ENCODE measurements at regions not wholly inside any gene's neighbourhood (a gene's known extent, or its start where the extent isn't known, plus 50 kb on each side); places are given as distances from the start of the nearest gene placed in this dataset.

DNA sequence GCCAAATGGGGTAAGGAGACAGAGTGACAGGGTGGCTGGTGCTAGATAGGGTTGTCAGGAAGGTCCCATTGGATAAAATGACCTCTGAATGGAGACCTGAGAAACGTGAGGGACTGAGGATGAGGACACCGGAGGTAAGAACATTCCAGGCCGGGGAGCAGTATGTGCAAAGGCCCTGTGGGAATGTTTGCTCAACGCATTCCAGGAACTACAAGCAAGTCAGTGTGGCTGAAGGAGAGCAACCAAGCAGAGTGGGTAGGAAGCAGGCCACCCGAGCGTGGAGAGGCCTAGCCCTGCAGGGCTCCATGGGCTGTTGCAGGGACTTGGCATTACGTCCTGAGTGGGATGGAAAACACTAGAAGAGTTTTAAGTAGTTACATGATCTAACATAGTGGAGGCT, 185.6 kb downstream of the ZBTB18 start:
- TF ChIP-seq, protein P1, sequence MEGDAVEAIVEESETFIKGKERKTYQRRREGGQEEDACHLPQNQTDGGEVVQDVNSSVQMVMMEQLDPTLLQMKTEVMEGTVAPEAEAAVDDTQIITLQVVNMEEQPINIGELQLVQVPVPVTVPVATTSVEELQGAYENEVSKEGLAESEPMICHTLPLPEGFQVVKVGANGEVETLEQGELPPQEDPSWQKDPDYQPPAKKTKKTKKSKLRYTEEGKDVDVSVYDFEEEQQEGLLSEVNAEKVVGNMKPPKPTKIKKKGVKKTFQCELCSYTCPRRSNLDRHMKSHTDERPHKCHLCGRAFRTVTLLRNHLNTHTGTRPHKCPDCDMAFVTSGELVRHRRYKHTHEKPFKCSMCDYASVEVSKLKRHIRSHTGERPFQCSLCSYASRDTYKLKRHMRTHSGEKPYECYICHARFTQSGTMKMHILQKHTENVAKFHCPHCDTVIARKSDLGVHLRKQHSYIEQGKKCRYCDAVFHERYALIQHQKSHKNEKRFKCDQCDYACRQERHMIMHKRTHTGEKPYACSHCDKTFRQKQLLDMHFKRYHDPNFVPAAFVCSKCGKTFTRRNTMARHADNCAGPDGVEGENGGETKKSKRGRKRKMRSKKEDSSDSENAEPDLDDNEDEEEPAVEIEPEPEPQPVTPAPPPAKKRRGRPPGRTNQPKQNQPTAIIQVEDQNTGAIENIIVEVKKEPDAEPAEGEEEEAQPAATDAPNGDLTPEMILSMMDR (IDR thresholded peaks at IDR 0.05; ENCODE audit: low read depth, low read length, missing input control) = no peak
- TF ChIP-seq YY1 (IDR thresholded peaks at IDR 0.05) = no peak
- TF ChIP-seq, protein P2, sequence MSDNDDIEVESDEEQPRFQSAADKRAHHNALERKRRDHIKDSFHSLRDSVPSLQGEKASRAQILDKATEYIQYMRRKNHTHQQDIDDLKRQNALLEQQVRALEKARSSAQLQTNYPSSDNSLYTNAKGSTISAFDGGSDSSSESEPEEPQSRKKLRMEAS (IDR thresholded peaks at IDR 0.05) = no peak
- no peak for TF ChIP-seq SP1 (IDR thresholded peaks at IDR 0.05)
- TF ChIP-seq, protein P3, sequence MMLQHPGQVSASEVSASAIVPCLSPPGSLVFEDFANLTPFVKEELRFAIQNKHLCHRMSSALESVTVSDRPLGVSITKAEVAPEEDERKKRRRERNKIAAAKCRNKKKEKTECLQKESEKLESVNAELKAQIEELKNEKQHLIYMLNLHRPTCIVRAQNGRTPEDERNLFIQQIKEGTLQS (IDR thresholded peaks at IDR 0.05) = no peak
- no peak for TF ChIP-seq TAF1 (conservative IDR thresholded peaks at IDR 0.05)
- TF ChIP-seq, protein P4, sequence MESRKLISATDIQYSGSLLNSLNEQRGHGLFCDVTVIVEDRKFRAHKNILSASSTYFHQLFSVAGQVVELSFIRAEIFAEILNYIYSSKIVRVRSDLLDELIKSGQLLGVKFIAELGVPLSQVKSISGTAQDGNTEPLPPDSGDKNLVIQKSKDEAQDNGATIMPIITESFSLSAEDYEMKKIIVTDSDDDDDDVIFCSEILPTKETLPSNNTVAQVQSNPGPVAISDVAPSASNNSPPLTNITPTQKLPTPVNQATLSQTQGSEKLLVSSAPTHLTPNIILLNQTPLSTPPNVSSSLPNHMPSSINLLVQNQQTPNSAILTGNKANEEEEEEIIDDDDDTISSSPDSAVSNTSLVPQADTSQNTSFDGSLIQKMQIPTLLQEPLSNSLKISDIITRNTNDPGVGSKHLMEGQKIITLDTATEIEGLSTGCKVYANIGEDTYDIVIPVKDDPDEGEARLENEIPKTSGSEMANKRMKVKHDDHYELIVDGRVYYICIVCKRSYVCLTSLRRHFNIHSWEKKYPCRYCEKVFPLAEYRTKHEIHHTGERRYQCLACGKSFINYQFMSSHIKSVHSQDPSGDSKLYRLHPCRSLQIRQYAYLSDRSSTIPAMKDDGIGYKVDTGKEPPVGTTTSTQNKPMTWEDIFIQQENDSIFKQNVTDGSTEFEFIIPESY (IDR thresholded peaks at IDR 0.05) = no peak

Measured in liver (tissue), 3 donors.